ENCODE measurements at regions not wholly inside any gene's neighbourhood (a gene's known extent, or its start where the extent isn't known, plus 50 kb on each side); places are given as distances from the start of the nearest gene placed in this dataset.

- H2AFZ ChIP-seq (ENCODE audit: low read length, unreplicated experiment) = no peak overlapping the region
- no peaks in the 10 kb centered on the region for H3K79me2 ChIP-seq (ENCODE audit: control insufficient read depth, insufficient read depth, low read length, unreplicated experiment)
- no peaks in the 10 kb centered on the region for H3K36me3 ChIP-seq (ENCODE audit: insufficient read depth, low read length)
- H3K4me1 ChIP-seq (ENCODE audit: control insufficient read depth, insufficient read depth, low read length, unreplicated experiment) = no peaks in the 10 kb centered on the region
- no peak overlapping the region for H3K4me3 ChIP-seq (ENCODE audit: low read depth, low read length)
- H3K27ac ChIP-seq (ENCODE audit: low read depth, low read length) = no peak overlapping the region
- H3K27me3 ChIP-seq (ENCODE audit: insufficient read depth, low read length) = no peaks in the 10 kb centered on the region
These were observed 887.9 kb upstream of the FAM98A start for GRCh38 chr2:34486965-34487364.

GRCh38 chr2:34481542-34481941 lies 882.4 kb upstream of the FAM98A start:
- Histone ChIP-seq H3K27me3 (ENCODE audit: insufficient read depth, low read length) (no peaks in the 10 kb centered on the region), H3K4me1 (ENCODE audit: control insufficient read depth, insufficient read depth, low read length, unreplicated experiment) (no peaks in the 10 kb centered on the region), H3K79me2 (ENCODE audit: control insufficient read depth, insufficient read depth, low read length, unreplicated experiment) (no peaks in the 10 kb centered on the region), H3K27ac (ENCODE audit: low read depth, low read length) (no peak overlapping the region), H3K4me3 (ENCODE audit: low read depth, low read length) (no peak overlapping the region), H3K36me3 (ENCODE audit: insufficient read depth, low read length) (no peaks in the 10 kb centered on the region), H2AFZ (ENCODE audit: low read length, unreplicated experiment) (no peak overlapping the region)

- no peak overlapping the region for H3K4me3 ChIP-seq (ENCODE audit: low read depth, low read length)
- no peaks in the 10 kb centered on the region for H3K79me2 ChIP-seq (ENCODE audit: control insufficient read depth, insufficient read depth, low read length, unreplicated experiment)
- no peaks in the 10 kb centered on the region for H3K27me3 ChIP-seq (ENCODE audit: insufficient read depth, low read length)
- H2AFZ ChIP-seq (ENCODE audit: low read length, unreplicated experiment) = no peak overlapping the region
- no peaks in the 10 kb centered on the region for H3K36me3 ChIP-seq (ENCODE audit: insufficient read depth, low read length)
- no peak overlapping the region for H3K27ac ChIP-seq (ENCODE audit: low read depth, low read length)
- no peaks in the 10 kb centered on the region for H3K4me1 ChIP-seq (ENCODE audit: control insufficient read depth, insufficient read depth, low read length, unreplicated experiment)
These were observed 881.3 kb upstream of the FAM98A start for GRCh38 chr2:34480366-34480765.

GRCh38 chr2:34475156-34475555 lies 876.1 kb upstream of the FAM98A start:
- no peak overlapping the region for H3K27ac ChIP-seq (ENCODE audit: low read depth, low read length)
- no peaks in the 10 kb centered on the region for H3K36me3 ChIP-seq (ENCODE audit: insufficient read depth, low read length)
- no peak overlapping the region for H2AFZ ChIP-seq (ENCODE audit: low read length, unreplicated experiment)
- no peaks in the 10 kb centered on the region for H3K4me1 ChIP-seq (ENCODE audit: control insufficient read depth, insufficient read depth, low read length, unreplicated experiment)
- H3K4me3 ChIP-seq (ENCODE audit: low read depth, low read length) = no peak overlapping the region
- H3K27me3 ChIP-seq (ENCODE audit: insufficient read depth, low read length) = no peaks in the 10 kb centered on the region
- no peaks in the 10 kb centered on the region for H3K79me2 ChIP-seq (ENCODE audit: control insufficient read depth, insufficient read depth, low read length, unreplicated experiment)

- Histone ChIP-seq H3K79me2 (ENCODE audit: control insufficient read depth, insufficient read depth, low read length, unreplicated experiment) (no peaks in the 10 kb centered on the region), H3K27me3 (ENCODE audit: insufficient read depth, low read length) (no peaks in the 10 kb centered on the region), H2AFZ (ENCODE audit: low read length, unreplicated experiment) (no peak overlapping the region)
These were observed 875.5 kb upstream of the FAM98A start for GRCh38 chr2:34474646-34475045.

GRCh38 chr2:34447097-34447496 lies 848.0 kb upstream of the FAM98A start:
- H3K36me3 ChIP-seq (ENCODE audit: insufficient read depth, low read length) = no peaks in the 10 kb centered on the region
- no peaks in the 10 kb centered on the region for H3K27me3 ChIP-seq (ENCODE audit: insufficient read depth, low read length)
- H3K27ac ChIP-seq (ENCODE audit: low read depth, low read length) = no peak overlapping the region
- H3K4me3 ChIP-seq (ENCODE audit: low read depth, low read length) = no peak overlapping the region
- no peaks in the 10 kb centered on the region for H3K79me2 ChIP-seq (ENCODE audit: control insufficient read depth, insufficient read depth, low read length, unreplicated experiment)
- no peaks in the 10 kb centered on the region for H3K4me1 ChIP-seq (ENCODE audit: control insufficient read depth, insufficient read depth, low read length, unreplicated experiment)
- no peak overlapping the region for H2AFZ ChIP-seq (ENCODE audit: low read length, unreplicated experiment)

More at GRCh38 chr2:34474646-34475045, 875.5 kb upstream of the FAM98A start:
- no peak overlapping the region for H3K4me3 ChIP-seq (ENCODE audit: low read depth, low read length)
- no peaks in the 10 kb centered on the region for H3K4me1 ChIP-seq (ENCODE audit: control insufficient read depth, insufficient read depth, low read length, unreplicated experiment)
- H3K27ac ChIP-seq (ENCODE audit: low read depth, low read length) = no peak overlapping the region
- H3K36me3 ChIP-seq (ENCODE audit: insufficient read depth, low read length) = no peaks in the 10 kb centered on the region

GRCh38 chr2:34423301-34423700 lies 824.2 kb upstream of the FAM98A start:
- H3K36me3 ChIP-seq (ENCODE audit: insufficient read depth, low read length) = no peaks in the 10 kb centered on the region
- no peak overlapping the region for H3K27ac ChIP-seq (ENCODE audit: low read depth, low read length)
- H3K27me3 ChIP-seq (ENCODE audit: insufficient read depth, low read length) = no peaks in the 10 kb centered on the region
- no peaks in the 10 kb centered on the region for H3K79me2 ChIP-seq (ENCODE audit: control insufficient read depth, insufficient read depth, low read length, unreplicated experiment)
- H3K4me3 ChIP-seq (ENCODE audit: low read depth, low read length) = no peak overlapping the region
- no peaks in the 10 kb centered on the region for H3K4me1 ChIP-seq (ENCODE audit: control insufficient read depth, insufficient read depth, low read length, unreplicated experiment)
- H2AFZ ChIP-seq (ENCODE audit: low read length, unreplicated experiment) = no peak overlapping the region

GRCh38 chr2:34419856-34420255 lies 820.8 kb upstream of the FAM98A start:
- H3K27me3 ChIP-seq (ENCODE audit: insufficient read depth, low read length) = no peaks in the 10 kb centered on the region
- H3K27ac ChIP-seq (ENCODE audit: low read depth, low read length) = no peak overlapping the region
- no peak overlapping the region for H2AFZ ChIP-seq (ENCODE audit: low read length, unreplicated experiment)
- H3K36me3 ChIP-seq (ENCODE audit: insufficient read depth, low read length) = no peaks in the 10 kb centered on the region
- H3K79me2 ChIP-seq (ENCODE audit: control insufficient read depth, insufficient read depth, low read length, unreplicated experiment) = no peaks in the 10 kb centered on the region
- no peaks in the 10 kb centered on the region for H3K4me1 ChIP-seq (ENCODE audit: control insufficient read depth, insufficient read depth, low read length, unreplicated experiment)
- H3K4me3 ChIP-seq (ENCODE audit: low read depth, low read length) = no peak overlapping the region

GRCh38 chr2:34416856-34417255 lies 817.8 kb upstream of the FAM98A start:
- H3K36me3 ChIP-seq (ENCODE audit: insufficient read depth, low read length) = no peaks in the 10 kb centered on the region
- no peak overlapping the region for H3K4me3 ChIP-seq (ENCODE audit: low read depth, low read length)
- H2AFZ ChIP-seq (ENCODE audit: low read length, unreplicated experiment) = no peak overlapping the region
- H3K79me2 ChIP-seq (ENCODE audit: control insufficient read depth, insufficient read depth, low read length, unreplicated experiment) = no peaks in the 10 kb centered on the region
- no peaks in the 10 kb centered on the region for H3K27me3 ChIP-seq (ENCODE audit: insufficient read depth, low read length)
- no peak overlapping the region for H3K27ac ChIP-seq (ENCODE audit: low read depth, low read length)
- no peaks in the 10 kb centered on the region for H3K4me1 ChIP-seq (ENCODE audit: control insufficient read depth, insufficient read depth, low read length, unreplicated experiment)

- H3K79me2 ChIP-seq (ENCODE audit: control insufficient read depth, insufficient read depth, low read length, unreplicated experiment) = no peaks in the 10 kb centered on the region
- H3K4me1 ChIP-seq (ENCODE audit: control insufficient read depth, insufficient read depth, low read length, unreplicated experiment) = no peaks in the 10 kb centered on the region
- H3K4me3 ChIP-seq (ENCODE audit: low read depth, low read length) = no peak overlapping the region
- no peak overlapping the region for H2AFZ ChIP-seq (ENCODE audit: low read length, unreplicated experiment)
- H3K36me3 ChIP-seq (ENCODE audit: insufficient read depth, low read length) = no peaks in the 10 kb centered on the region
- no peaks in the 10 kb centered on the region for H3K27me3 ChIP-seq (ENCODE audit: insufficient read depth, low read length)
- no peak overlapping the region for H3K27ac ChIP-seq (ENCODE audit: low read depth, low read length)
These were observed 815.8 kb upstream of the FAM98A start for GRCh38 chr2:34414856-34415255.

- no peak overlapping the region for H2AFZ ChIP-seq (ENCODE audit: low read length, unreplicated experiment)
- H3K27ac ChIP-seq (ENCODE audit: low read depth, low read length) = no peak overlapping the region
- no peaks in the 10 kb centered on the region for H3K36me3 ChIP-seq (ENCODE audit: insufficient read depth, low read length)
- no peaks in the 10 kb centered on the region for H3K27me3 ChIP-seq (ENCODE audit: insufficient read depth, low read length)
- no peak overlapping the region for H3K4me3 ChIP-seq (ENCODE audit: low read depth, low read length)
- H3K79me2 ChIP-seq (ENCODE audit: control insufficient read depth, insufficient read depth, low read length, unreplicated experiment) = no peaks in the 10 kb centered on the region
- H3K4me1 ChIP-seq (ENCODE audit: control insufficient read depth, insufficient read depth, low read length, unreplicated experiment) = no peaks in the 10 kb centered on the region
These were observed 809.0 kb upstream of the FAM98A start for GRCh38 chr2:34408100-34408499.
